Esophagus squamous epithelium (tissue), 5 donors: ENCODE measurements at regions not wholly inside any gene's neighbourhood (a gene's known extent, or its start where the extent isn't known, plus 50 kb on each side); places are given as distances from the start of the nearest gene placed in this dataset.

Experiments
- DNase-seq: peaks from one replicate; lab custom pipeline; 2025; lab: John Stamatoyannopoulos, UW
- H3K27ac ChIP-seq, 4 donors: fragments of 200-600 bp; sonication (generic); one replicate each; pipeline ENCODE4 v1.5.1; 2016 to 2019; ENCODE audit warnings: mild to moderate bottlenecking in 1 of 4
- H3K27me3 ChIP-seq, 4 donors: fragments of 200-600 bp; sonication (generic); 1 replicate in 3 of 4; 2 replicates in 1 of 4; pipeline versions ENCODE4 v1.5.1 to v1.6.0; 2017 to 2021; ENCODE audit warnings: antibody characterized with exemption in 1 of 4
- H3K36me3 ChIP-seq, 3 donors: fragments of 200-600 bp; sonication (generic); one replicate each; pipeline ENCODE4 v1.5.1; 2016 to 2019
- H3K4me1 ChIP-seq, 3 donors: fragments of 200-600 bp; sonication (generic); one replicate each; pipeline ENCODE4 v1.5.1; 2017 to 2019
- H3K4me3 ChIP-seq, 4 donors: fragments of 200-600 bp; sonication (generic); 1 replicate in 3 of 4; 2 replicates in 1 of 4; pipeline ENCODE4 v1.5.1; 2016 to 2019; ENCODE audit warnings: mild to moderate bottlenecking in 2 of 4, moderate library complexity in 1 of 4
- H3K9me3 ChIP-seq, 3 donors: fragments of 200-600 bp; sonication (generic); one replicate each; pipeline ENCODE4 v1.5.1; 2016 to 2019
- POLR2A ChIP-seq, 4 donors: fragments of 450-650 bp; IDR thresholded peaks; one replicate each; pipeline ENCODE4 v1.6.1; 2017; ENCODE audit warnings: antibody characterized with exemption in 4 of 4, mild to moderate bottlenecking in 4 of 4, moderate library complexity in 3 of 4
- WGBS, 2 donors: methylation state at CpG; one replicate each; pipeline ENCODE4 v1.1.5; 2018; 5-methylcytosine and 5-hydroxymethylcytosine counted together
- intact Hi-C: fragments of 100-400 bp; cut with DNase I; formaldehyde crosslinking; loops from one replicate; pipeline ENCODE4 v1.15.0; 2022
- TF ChIP-seq, protein P1 (sequence below), 6 experiments: fragments of 450-650 bp in 4 of 6; fragments of 200-600 bp in 2 of 6; sonication (generic) in 2 of 6; IDR thresholded peaks; one replicate each; pipeline ENCODE4 v1.5.1; 2016 to 2019; ENCODE audit warnings: antibody characterized with exemption in 6 of 6, mild to moderate bottlenecking in 4 of 6, moderate library complexity in 4 of 6
- donor health status: DM: yes; HTN: yes; CAD: no.

- Histone ChIP-seq H3K27ac (no peak overlapping the region), H3K27me3 (no peaks in the 10 kb centered on the region), H3K4me3 (no peak overlapping the region), H3K36me3 (no peaks in the 10 kb centered on the region), H3K4me1 (no peaks in the 10 kb centered on the region), H3K9me3 (no peaks in the 10 kb centered on the region)
- TF ChIP-seq POLR2A (IDR thresholded peaks at IDR 0.05) = no peak
- TF ChIP-seq, protein P1, sequence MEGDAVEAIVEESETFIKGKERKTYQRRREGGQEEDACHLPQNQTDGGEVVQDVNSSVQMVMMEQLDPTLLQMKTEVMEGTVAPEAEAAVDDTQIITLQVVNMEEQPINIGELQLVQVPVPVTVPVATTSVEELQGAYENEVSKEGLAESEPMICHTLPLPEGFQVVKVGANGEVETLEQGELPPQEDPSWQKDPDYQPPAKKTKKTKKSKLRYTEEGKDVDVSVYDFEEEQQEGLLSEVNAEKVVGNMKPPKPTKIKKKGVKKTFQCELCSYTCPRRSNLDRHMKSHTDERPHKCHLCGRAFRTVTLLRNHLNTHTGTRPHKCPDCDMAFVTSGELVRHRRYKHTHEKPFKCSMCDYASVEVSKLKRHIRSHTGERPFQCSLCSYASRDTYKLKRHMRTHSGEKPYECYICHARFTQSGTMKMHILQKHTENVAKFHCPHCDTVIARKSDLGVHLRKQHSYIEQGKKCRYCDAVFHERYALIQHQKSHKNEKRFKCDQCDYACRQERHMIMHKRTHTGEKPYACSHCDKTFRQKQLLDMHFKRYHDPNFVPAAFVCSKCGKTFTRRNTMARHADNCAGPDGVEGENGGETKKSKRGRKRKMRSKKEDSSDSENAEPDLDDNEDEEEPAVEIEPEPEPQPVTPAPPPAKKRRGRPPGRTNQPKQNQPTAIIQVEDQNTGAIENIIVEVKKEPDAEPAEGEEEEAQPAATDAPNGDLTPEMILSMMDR (IDR thresholded peaks at IDR 0.05) = no peak
- no peak for DNase-seq
- intact Hi-C loops = no loop called here
Measured at GRCh38 chr1:69388044-69388443, 179.7 kb upstream of the LRRC7 start.

- DNase-seq = no peak
- no peaks in the 10 kb centered on the region for H3K27me3 ChIP-seq
- 76 to 86% methylated on average over 1 of the region's 1 CpG for WGBS, 2 donors
- H3K4me1 ChIP-seq = no peaks in the 10 kb centered on the region
- H3K4me3 ChIP-seq = no peak overlapping the region
- H3K27ac ChIP-seq = no peak overlapping the region
- intact Hi-C loops = no loop called here
- no peaks in the 10 kb centered on the region for H3K36me3 ChIP-seq
- no peaks in the 10 kb centered on the region for H3K9me3 ChIP-seq
- TF ChIP-seq POLR2A (IDR thresholded peaks at IDR 0.05) = no peak
- TF ChIP-seq, protein P1 (IDR thresholded peaks at IDR 0.05) = no peak
Measured at GRCh38 chr1:69400128-69400527, 167.6 kb upstream of the LRRC7 start.

- Histone ChIP-seq H3K27me3 (no peaks in the 10 kb centered on the region), H3K4me3 (no peak overlapping the region), H3K4me1 (no peaks in the 10 kb centered on the region), H3K27ac (no peak overlapping the region), H3K36me3 (no peaks in the 10 kb centered on the region), H3K9me3 (no peaks in the 10 kb centered on the region)
- TF ChIP-seq, protein P1 (IDR thresholded peaks at IDR 0.05) = no peak
- no peak for TF ChIP-seq POLR2A (IDR thresholded peaks at IDR 0.05)
- DNase-seq = no peak
- intact Hi-C loops = no loop called here
- 79 to 80% methylated on average over 3 of the region's 3 CpGs for WGBS, 2 donors
Measured at GRCh38 chr1:69401879-69402278, 165.8 kb upstream of the LRRC7 start.

GRCh38 chr1:69403756-69404320 is 163.9 kb upstream of the LRRC7 start:
- Histone ChIP-seq H3K4me1 (no peaks in the 10 kb centered on the region), H3K27me3 (no peaks in the 10 kb centered on the region), H3K36me3 (no peaks in the 10 kb centered on the region), H3K4me3 (no peak overlapping the region), H3K27ac (no peak overlapping the region), H3K9me3 (no peaks in the 10 kb centered on the region)
- WGBS, 2 donors = 84 to 95% methylated on average over 2 of the region's 3 CpGs
- intact Hi-C loops = no loop called here
- no peak for TF ChIP-seq POLR2A (IDR thresholded peaks at IDR 0.05)
- TF ChIP-seq, protein P1 (IDR thresholded peaks at IDR 0.05) = no peak
- DNase-seq = no peak

DNA sequence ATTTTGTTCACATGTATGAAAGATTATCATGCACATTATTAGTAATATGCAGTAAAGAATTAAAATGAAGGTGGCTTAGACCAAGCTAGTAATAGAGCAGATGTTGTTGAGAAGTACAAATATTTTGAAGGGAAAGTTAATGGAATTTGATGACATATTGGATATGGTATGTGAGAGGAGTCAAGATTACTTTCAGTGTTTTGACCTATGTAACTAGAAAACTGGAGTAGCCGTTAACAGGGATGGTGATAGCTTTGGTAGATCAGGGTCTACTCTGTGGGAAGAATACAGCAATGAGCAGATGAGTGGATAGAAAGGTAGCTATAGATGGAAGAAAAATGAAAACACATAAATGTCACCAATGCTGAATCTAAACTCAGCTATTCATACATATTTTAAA is 163.2 kb upstream of the LRRC7 start:
- TF ChIP-seq POLR2A (IDR thresholded peaks at IDR 0.05) = no peak
- TF ChIP-seq, protein P1 (IDR thresholded peaks at IDR 0.05) = no peak
- no peaks in the 10 kb centered on the region for H3K27me3 ChIP-seq
- H3K4me1 ChIP-seq = no peaks in the 10 kb centered on the region
- H3K36me3 ChIP-seq = no peaks in the 10 kb centered on the region
- H3K9me3 ChIP-seq = no peaks in the 10 kb centered on the region
- intact Hi-C loops = no loop called here
- DNase-seq = no peak
- no peak overlapping the region for H3K4me3 ChIP-seq
- H3K27ac ChIP-seq = no peak overlapping the region
- 68 to 72% methylated on average over 1 of the region's 1 CpG for WGBS, 2 donors
